ENCODE measurements at regions not wholly inside any gene's neighbourhood (a gene's known extent, or its start where the extent isn't known, plus 50 kb on each side); places are given as distances from the start of the nearest gene placed in this dataset.

DNA sequence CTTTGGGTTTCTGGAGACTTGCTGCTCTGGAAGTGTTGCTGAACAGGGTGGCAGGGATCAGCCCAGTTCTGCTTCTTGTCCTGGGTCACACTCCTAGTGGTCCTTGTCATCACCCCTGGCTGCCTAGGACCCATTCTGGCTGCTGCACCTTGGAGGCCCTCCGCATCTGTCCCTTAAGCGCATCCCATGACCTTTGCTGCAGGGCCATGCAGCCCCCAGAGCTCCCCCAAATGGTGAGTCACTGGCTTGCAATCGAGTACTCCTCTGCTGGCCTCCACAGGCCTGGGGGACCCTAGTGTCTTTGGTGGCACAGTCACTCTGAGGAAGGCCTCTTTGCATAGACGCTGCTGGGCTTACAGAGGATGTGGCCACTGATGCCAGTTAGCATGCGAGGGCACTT, 188.5 kb downstream of the ASB1 start:
- TF ChIP-seq, protein P1, sequence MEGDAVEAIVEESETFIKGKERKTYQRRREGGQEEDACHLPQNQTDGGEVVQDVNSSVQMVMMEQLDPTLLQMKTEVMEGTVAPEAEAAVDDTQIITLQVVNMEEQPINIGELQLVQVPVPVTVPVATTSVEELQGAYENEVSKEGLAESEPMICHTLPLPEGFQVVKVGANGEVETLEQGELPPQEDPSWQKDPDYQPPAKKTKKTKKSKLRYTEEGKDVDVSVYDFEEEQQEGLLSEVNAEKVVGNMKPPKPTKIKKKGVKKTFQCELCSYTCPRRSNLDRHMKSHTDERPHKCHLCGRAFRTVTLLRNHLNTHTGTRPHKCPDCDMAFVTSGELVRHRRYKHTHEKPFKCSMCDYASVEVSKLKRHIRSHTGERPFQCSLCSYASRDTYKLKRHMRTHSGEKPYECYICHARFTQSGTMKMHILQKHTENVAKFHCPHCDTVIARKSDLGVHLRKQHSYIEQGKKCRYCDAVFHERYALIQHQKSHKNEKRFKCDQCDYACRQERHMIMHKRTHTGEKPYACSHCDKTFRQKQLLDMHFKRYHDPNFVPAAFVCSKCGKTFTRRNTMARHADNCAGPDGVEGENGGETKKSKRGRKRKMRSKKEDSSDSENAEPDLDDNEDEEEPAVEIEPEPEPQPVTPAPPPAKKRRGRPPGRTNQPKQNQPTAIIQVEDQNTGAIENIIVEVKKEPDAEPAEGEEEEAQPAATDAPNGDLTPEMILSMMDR (IDR thresholded peaks at IDR 0.05), result no peak
- no peak for TF ChIP-seq EZH2 (IDR thresholded peaks at IDR 0.05; ENCODE audit: borderline replicate concordance, insufficient read depth, low read depth, low read length, poor library complexity, severe bottlenecking)

Data from B cell (primary cell).